Sigmoid colon (tissue), 6 donors: ENCODE measurements at regions not wholly inside any gene's neighbourhood (a gene's known extent, or its start where the extent isn't known, plus 50 kb on each side); places are given as distances from the start of the nearest gene placed in this dataset.
A peak's percentile ranks its signal among the peaks of the same experiment; 100 is the strongest.
"Not testable (repeated sequence)": the region's sequence is repeated elsewhere in the genome, so short reads cannot be mapped to it uniquely, and the experiment has no call there.

Experiments
- DNase-seq: peaks from one replicate; pipeline ENCODE4 v3.0.0-alpha.2; 2019
- H3K27ac ChIP-seq, 4 donors: fragments of 200-600 bp; sonication (generic); one replicate each; pipeline ENCODE4 v1.5.1; 2016 to 2019; ENCODE audit warnings: mild to moderate bottlenecking in 1 of 4
- H3K27me3 ChIP-seq, 3 donors: fragments of 200-600 bp; sonication (generic); one replicate each; pipeline ENCODE4 v1.5.1; 2019; ENCODE audit warnings: mild to moderate bottlenecking in 1 of 3
- H3K36me3 ChIP-seq, 4 donors: fragments of 200-600 bp; sonication (generic); one replicate each; pipeline ENCODE4 v1.5.1; 2016 to 2019
- H3K4me1 ChIP-seq, 4 donors: fragments of 200-600 bp; sonication (generic); one replicate each; pipeline ENCODE4 v1.5.1; 2017 to 2019
- H3K4me3 ChIP-seq, 4 donors: fragments of 200-600 bp; sonication (generic); one replicate each; pipeline ENCODE4 v1.5.1; 2017 to 2019; ENCODE audit warnings: mild to moderate bottlenecking in 2 of 4, moderate library complexity in 1 of 4
- H3K9me3 ChIP-seq, 4 donors: fragments of 200-600 bp in 3 of 4; sonication (generic) in 3 of 4; one replicate each; pipeline versions ENCODE4 v1.5.1 to v1.6.1; 2013 to 2019
- CTCF ChIP-seq, 4 experiments: fragments of 450-650 bp in 3 of 4; fragments of 200-600 bp in 1 of 4; IDR thresholded peaks; one replicate each; pipeline ENCODE4 v1.5.1; 2016 to 2019; ENCODE audit warnings: antibody characterized with exemption in 4 of 4, mild to moderate bottlenecking in 3 of 4, moderate library complexity in 2 of 4
- WGBS, 2 donors: extraction: QIAGEN DNeasy Blood & Tissue Kit; methylation state at CpG; one replicate each; pipeline ENCODE4 v1.1.7; 2013; 5-methylcytosine and 5-hydroxymethylcytosine counted together
- intact Hi-C: fragments of 100-400 bp; cut with DNase I; formaldehyde crosslinking; loops from one replicate; pipeline ENCODE4 v1.15.1; 2023
- donor health status: healthy with polysubstance abuse.
- donor health status: healthy.

DNA sequence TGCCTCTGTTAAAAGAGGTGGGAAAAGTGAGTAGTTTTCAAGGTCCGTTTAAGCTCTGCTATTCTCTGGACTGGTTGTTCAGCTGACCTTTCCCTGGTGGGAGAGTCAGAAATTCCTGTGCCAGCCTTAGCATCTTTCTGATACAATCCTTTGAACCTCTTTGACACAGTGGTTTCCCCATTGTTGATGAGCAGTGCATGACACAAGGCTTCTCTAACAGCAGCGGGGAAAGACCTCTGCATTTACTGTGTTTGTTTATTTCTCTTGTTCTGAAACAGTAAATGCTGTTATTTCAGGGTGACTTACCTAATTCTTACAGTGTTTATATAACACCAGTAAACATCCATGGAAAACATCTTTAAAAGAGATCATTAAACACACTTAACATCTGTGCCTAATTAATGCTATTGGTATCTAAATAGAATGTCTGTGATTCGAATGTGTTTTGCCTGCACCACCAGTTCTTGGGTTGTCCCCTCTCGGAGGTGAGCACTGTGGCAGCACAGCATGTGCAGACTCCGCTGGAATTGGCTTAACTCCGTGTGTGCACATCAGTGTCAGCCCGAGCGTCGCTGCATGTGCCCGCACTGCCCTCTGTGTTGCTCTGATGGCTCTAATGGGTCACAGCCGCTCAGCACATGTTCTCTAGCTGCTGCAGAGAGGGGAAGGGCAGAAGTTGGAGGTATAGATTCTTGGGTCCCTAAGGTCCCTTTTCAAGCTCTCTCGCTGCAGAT lies 104.3 kb downstream of the TBC1D26 start:
- H3K27me3 ChIP-seq, H3K9me3 ChIP-seq, H3K4me3 ChIP-seq, H3K4me1 ChIP-seq, H3K36me3 ChIP-seq, H3K27ac ChIP-seq, DNase-seq, intact Hi-C loops: not testable (repeated sequence)
- 82 to 89% methylated on average over 8 to 9 of the region's 12 CpGs for WGBS, 2 donors

DNA sequence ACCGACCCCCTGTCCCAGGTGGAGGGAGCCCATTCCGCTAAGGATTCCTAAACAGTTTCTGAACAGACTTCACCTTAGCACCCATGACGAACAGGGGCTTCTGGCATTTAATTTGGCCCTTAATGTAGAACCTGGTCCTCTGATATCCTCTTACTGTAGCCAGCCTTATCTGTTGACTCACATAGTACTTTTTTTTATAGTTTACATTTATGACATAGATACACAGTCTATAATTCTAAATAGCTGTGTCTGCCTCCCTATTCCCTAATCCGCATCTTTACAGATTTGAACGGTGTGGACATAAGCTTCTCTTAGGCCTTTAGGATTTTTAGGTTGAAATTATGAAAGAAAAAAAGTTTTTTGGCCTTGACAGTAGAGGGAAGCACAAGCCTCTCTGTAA lies 104.9 kb downstream of the TBC1D26 start:
- H3K4me1 ChIP-seq, DNase-seq, intact Hi-C loops, H3K27me3 ChIP-seq, H3K27ac ChIP-seq, H3K36me3 ChIP-seq, H3K4me3 ChIP-seq, H3K9me3 ChIP-seq: not testable (repeated sequence)
- WGBS, 2 donors: 53 to 80% methylated on average over 5 of the region's 5 CpGs

GRCh38 chr17:15847447-15848229 lies 97.3 kb upstream of the ADORA2B start:
- intact Hi-C loops, DNase-seq, H3K36me3 ChIP-seq, H3K9me3 ChIP-seq, H3K27me3 ChIP-seq, H3K4me3 ChIP-seq, H3K4me1 ChIP-seq, H3K27ac ChIP-seq: not testable (repeated sequence)
- 5 to 57% methylated on average over 5 of the region's 6 CpGs for WGBS, 2 donors

DNA sequence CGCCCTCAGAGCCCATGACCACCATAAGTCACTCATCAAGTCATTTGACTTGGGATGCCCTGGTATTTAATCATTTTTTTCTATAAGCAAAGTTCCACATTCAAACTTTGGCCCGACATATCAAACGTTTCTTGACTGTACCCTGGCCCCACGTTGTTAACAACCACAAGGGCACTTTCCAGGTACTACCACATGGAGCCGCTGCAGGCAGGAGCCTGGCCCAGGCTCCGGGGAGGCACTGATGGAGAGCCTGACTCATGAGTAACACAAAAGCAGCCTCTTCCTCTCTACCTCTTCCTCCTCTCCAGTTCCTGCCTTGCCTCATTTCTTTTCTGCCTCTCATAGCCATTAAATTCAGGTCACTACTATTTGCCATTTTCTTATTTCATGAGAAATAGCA lies 95.9 kb upstream of the ADORA2B start:
- WGBS, 2 donors: 29 to 33% methylated on average over 5 to 6 of the region's 6 CpGs
- H3K4me3 ChIP-seq, H3K27ac ChIP-seq, H3K36me3 ChIP-seq, H3K9me3 ChIP-seq, H3K4me1 ChIP-seq, intact Hi-C loops, H3K27me3 ChIP-seq: not testable (repeated sequence)
- TF ChIP-seq CTCF (IDR thresholded peaks at IDR 0.05): peak in 2 of 4 experiments; percentile 15 to 37
- peak; percentile 66 for DNase-seq

DNA sequence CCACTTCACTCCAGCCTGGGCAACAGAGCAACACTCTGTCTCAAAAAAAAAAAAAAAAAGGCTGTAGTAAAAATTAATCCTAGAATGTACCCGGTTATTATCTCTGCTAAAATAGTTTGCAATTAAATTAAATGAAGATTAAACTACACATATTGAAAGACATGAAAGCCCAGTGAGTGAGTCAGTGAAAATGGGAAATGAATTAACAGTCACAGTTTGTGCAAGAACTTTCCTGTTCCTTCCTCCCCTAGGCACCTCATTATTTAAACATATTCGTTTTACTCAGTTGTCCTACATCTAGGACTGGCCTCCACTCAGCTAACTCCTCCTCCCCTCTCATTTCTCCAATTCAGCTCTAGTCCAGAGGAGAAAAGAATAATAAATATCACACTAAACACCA lies 94.9 kb upstream of the ADORA2B start:
- H3K27ac ChIP-seq, intact Hi-C loops, H3K4me1 ChIP-seq, H3K9me3 ChIP-seq, H3K27me3 ChIP-seq, H3K4me3 ChIP-seq, DNase-seq, H3K36me3 ChIP-seq: not testable (repeated sequence)
- 66 to 76% methylated on average over 2 of the region's 2 CpGs for WGBS, 2 donors

DNA sequence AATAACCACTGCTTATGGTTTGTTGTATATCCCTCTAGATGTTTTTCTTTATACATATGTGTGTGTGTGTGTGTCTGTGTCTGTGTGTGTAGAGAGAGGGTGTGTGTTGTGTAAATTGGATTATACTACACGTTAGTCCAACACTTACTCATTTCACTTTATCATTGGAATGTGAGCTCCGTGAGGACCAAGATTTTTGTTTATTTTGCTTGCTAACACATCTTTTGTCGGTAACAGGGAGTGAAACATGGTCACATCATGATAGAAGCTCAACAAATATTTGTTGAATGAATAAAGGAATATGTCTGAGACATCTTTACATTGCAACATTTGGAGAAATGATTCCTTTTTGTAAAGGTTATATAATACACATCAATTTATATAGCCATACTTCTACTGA lies 94.2 kb upstream of the ADORA2B start:
- H3K36me3 ChIP-seq, H3K27ac ChIP-seq, H3K4me3 ChIP-seq, H3K27me3 ChIP-seq, DNase-seq, H3K9me3 ChIP-seq, H3K4me1 ChIP-seq, intact Hi-C loops: not testable (repeated sequence)
- WGBS, 2 donors: 38 to 63% methylated on average over 3 of the region's 3 CpGs

- 57 to 61% methylated on average over 2 of the region's 4 CpGs for WGBS, 2 donors
These were observed 92.1 kb upstream of the ADORA2B start for GRCh38 chr17:15852863-15853262.

GRCh38 chr17:15856191-15856590 lies 88.7 kb upstream of the ADORA2B start:
- DNase-seq, H3K27me3 ChIP-seq, H3K27ac ChIP-seq, H3K4me1 ChIP-seq, intact Hi-C loops, H3K36me3 ChIP-seq, H3K9me3 ChIP-seq, H3K4me3 ChIP-seq: not testable (repeated sequence)
- WGBS, 2 donors: 61 to 67% methylated on average over 2 of the region's 3 CpGs

More at GRCh38 chr17:15852863-15853262, 92.1 kb upstream of the ADORA2B start:
- DNase-seq, H3K4me1 ChIP-seq, H3K36me3 ChIP-seq, H3K27me3 ChIP-seq, H3K4me3 ChIP-seq, H3K9me3 ChIP-seq, H3K27ac ChIP-seq, intact Hi-C loops: not testable (repeated sequence)

DNA sequence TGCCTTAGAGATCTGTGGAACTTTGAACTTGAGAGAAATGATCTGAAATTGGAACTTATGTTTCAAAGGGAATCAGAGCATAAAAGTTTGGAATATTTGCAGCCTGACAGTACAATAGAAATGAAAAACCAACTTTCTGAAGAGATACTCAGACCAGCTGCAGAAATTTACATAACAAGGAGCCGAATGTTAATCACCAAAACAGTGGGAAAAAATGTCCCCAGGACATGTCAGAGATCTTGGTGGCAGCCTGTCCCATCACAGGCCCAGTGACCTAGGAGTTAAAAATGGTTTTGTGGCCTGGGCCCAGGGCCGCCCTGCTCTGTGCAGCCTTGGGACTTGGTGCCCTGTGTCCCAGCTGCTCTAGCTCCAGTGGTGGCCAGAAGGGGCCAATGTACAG lies 88.2 kb upstream of the ADORA2B start:
- H3K27ac ChIP-seq, H3K4me1 ChIP-seq, H3K9me3 ChIP-seq, H3K36me3 ChIP-seq, intact Hi-C loops, H3K4me3 ChIP-seq, H3K27me3 ChIP-seq, DNase-seq: not testable (repeated sequence)
- 95 to 99% methylated on average over 2 of the region's 2 CpGs for WGBS, 2 donors

GRCh38 chr17:15858082-15858481 lies 86.8 kb upstream of the ADORA2B start:
- H3K9me3 ChIP-seq, H3K36me3 ChIP-seq, H3K4me1 ChIP-seq, H3K27ac ChIP-seq, intact Hi-C loops, H3K27me3 ChIP-seq, H3K4me3 ChIP-seq, DNase-seq: not testable (repeated sequence)
- WGBS, 2 donors: 83 to 85% methylated on average over 3 of the region's 3 CpGs

GRCh38 chr17:15860774-15861173 lies 84.2 kb upstream of the ADORA2B start:
- H3K4me1 ChIP-seq, DNase-seq, intact Hi-C loops, H3K27ac ChIP-seq, H3K27me3 ChIP-seq, H3K36me3 ChIP-seq, H3K9me3 ChIP-seq, H3K4me3 ChIP-seq: not testable (repeated sequence)
- 90% methylated on average over 5 of the region's 5 CpGs for WGBS, 2 donors

DNA sequence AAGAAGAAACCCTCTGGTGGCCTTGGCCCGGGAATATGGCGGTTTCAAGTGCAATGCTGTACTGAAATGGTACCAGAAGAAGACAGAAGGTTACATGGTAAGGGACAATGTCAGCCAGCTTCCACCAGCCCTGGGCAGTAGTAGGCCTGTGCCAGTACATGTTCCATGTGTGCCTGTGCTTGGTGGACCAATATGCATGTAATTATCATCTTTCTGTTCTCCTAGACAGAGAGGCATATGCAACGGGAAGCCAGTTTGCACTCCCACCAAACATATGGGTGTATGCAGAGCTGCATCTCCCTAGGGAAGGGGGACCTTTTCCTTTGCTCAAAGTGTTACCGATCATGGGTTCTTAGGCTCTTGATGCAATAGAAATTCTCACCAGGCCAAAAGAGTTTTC lies 80.9 kb upstream of the ADORA2B start:
- 93 to 94% methylated on average over 4 of the region's 4 CpGs for WGBS, 2 donors
- DNase-seq, intact Hi-C loops, H3K27ac ChIP-seq, H3K9me3 ChIP-seq, H3K27me3 ChIP-seq, H3K36me3 ChIP-seq, H3K4me3 ChIP-seq, H3K4me1 ChIP-seq: not testable (repeated sequence)
